ENCODE measurements at regions not wholly inside any gene's neighbourhood (a gene's known extent, or its start where the extent isn't known, plus 50 kb on each side); places are given as distances from the start of the nearest gene placed in this dataset.
"Not testable (repeated sequence)": the region's sequence is repeated elsewhere in the genome, so short reads cannot be mapped to it uniquely, and the experiment has no call there.

DNA sequence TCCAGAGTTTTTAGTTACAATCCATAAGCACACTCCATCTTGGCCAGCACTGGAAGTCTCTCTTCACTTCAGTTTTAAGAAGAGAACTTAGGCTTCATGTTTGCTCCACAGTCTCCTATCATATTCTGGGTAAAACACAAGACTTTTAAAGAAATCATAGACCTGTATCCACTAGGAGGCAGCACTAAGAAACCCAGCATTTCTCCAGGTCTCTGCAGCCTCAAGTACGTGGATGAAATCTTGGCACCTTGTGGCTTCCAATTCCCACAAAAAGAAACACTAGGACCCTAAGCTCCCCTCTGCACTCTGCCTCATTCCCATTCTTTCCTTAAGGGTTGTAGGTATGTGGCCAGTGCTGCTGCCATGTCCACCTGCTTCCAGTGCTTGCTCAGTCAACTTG is 367.3 kb upstream of the CASK start:
- Histone ChIP-seq H4K20me1 (ENCODE audit: insufficient read depth, low read length) (no peaks in the 10 kb centered on the region), H2AFZ (ENCODE audit: low read length) (no peak overlapping the region; the same call in 1 of the 2 replicates), H3K4me1 (ENCODE audit: insufficient read depth, low read length, severe bottlenecking) (peaks cover 6% of the 10 kb centered on the region), H3F3A (ENCODE audit: insufficient read depth, low read length) (no peaks in the 10 kb centered on the region), H3K4me3 (ENCODE audit: low read depth, low read length, poor library complexity, severe bottlenecking) (no peak overlapping the region), H3K9me2 (ENCODE audit: low read depth, low read length) (no peaks in the 10 kb centered on the region), H3K9ac (ENCODE audit: low read length) (no peak overlapping the region), H3K27me3 (ENCODE audit: insufficient read depth, low read length) (no peaks in the 10 kb centered on the region), H3K79me2 (ENCODE audit: insufficient read depth, low read length) (no peaks in the 10 kb centered on the region), H3K4me2 (ENCODE audit: low read length) (no peak overlapping the region), H3K27ac (ENCODE audit: low read depth, low read length, poor library complexity, severe bottlenecking) (no peak overlapping the region), H3K9me3 (ENCODE audit: low read length) (no peaks in the 10 kb centered on the region), H3K36me3 (ENCODE audit: insufficient read depth, low read length) (no peaks in the 10 kb centered on the region)
- TF ChIP-seq EZH2 (IDR thresholded peaks at IDR 0.05; ENCODE audit: borderline replicate concordance, low read length) = no peak
- TF ChIP-seq, protein P1, sequence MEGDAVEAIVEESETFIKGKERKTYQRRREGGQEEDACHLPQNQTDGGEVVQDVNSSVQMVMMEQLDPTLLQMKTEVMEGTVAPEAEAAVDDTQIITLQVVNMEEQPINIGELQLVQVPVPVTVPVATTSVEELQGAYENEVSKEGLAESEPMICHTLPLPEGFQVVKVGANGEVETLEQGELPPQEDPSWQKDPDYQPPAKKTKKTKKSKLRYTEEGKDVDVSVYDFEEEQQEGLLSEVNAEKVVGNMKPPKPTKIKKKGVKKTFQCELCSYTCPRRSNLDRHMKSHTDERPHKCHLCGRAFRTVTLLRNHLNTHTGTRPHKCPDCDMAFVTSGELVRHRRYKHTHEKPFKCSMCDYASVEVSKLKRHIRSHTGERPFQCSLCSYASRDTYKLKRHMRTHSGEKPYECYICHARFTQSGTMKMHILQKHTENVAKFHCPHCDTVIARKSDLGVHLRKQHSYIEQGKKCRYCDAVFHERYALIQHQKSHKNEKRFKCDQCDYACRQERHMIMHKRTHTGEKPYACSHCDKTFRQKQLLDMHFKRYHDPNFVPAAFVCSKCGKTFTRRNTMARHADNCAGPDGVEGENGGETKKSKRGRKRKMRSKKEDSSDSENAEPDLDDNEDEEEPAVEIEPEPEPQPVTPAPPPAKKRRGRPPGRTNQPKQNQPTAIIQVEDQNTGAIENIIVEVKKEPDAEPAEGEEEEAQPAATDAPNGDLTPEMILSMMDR (IDR thresholded peaks at IDR 0.05; ENCODE audit: low read length) = peak; percentile 45; the same call in 1 of the 2 replicates

- Histone ChIP-seq H2AFZ (ENCODE audit: low read length) (no peak overlapping the region; the same call in 1 of the 2 replicates), H3K79me2 (ENCODE audit: insufficient read depth, low read length) (no peaks in the 10 kb centered on the region), H3K9ac (ENCODE audit: low read length) (no peak overlapping the region), H3K9me2 (ENCODE audit: low read depth, low read length) (no peaks in the 10 kb centered on the region), H3K4me1 (ENCODE audit: insufficient read depth, low read length, severe bottlenecking) (peaks cover 6% of the 10 kb centered on the region), H3K4me2 (ENCODE audit: low read length) (no peak overlapping the region), H3F3A (ENCODE audit: insufficient read depth, low read length) (no peaks in the 10 kb centered on the region), H3K27me3 (ENCODE audit: insufficient read depth, low read length) (no peaks in the 10 kb centered on the region), H3K27ac (ENCODE audit: low read depth, low read length, poor library complexity, severe bottlenecking) (no peak overlapping the region), H3K9me3 (ENCODE audit: low read length) (no peaks in the 10 kb centered on the region), H4K20me1 (ENCODE audit: insufficient read depth, low read length) (no peaks in the 10 kb centered on the region), H3K36me3 (ENCODE audit: insufficient read depth, low read length) (no peaks in the 10 kb centered on the region), H3K4me3 (ENCODE audit: low read depth, low read length, poor library complexity, severe bottlenecking) (no peak overlapping the region)
- TF ChIP-seq EZH2 (IDR thresholded peaks at IDR 0.05; ENCODE audit: borderline replicate concordance, low read length) = no peak
- TF ChIP-seq, protein P1 (IDR thresholded peaks at IDR 0.05; ENCODE audit: low read length) = no peak
These were observed 366.4 kb upstream of the CASK start for GRCh38 chrX:42289492-42290385.

GRCh38 chrX:42285681-42286080 is 362.3 kb upstream of the CASK start:
- H2AFZ ChIP-seq (ENCODE audit: low read length); H3K9me2 ChIP-seq (ENCODE audit: low read depth, low read length); H3K4me1 ChIP-seq (ENCODE audit: insufficient read depth, low read length, severe bottlenecking); H3F3A ChIP-seq (ENCODE audit: insufficient read depth, low read length); H3K36me3 ChIP-seq (ENCODE audit: insufficient read depth, low read length); H4K20me1 ChIP-seq (ENCODE audit: insufficient read depth, low read length); H3K4me2 ChIP-seq (ENCODE audit: low read length); H3K4me3 ChIP-seq (ENCODE audit: low read depth, low read length, poor library complexity, severe bottlenecking); H3K9me3 ChIP-seq (ENCODE audit: low read length); H3K9ac ChIP-seq (ENCODE audit: low read length); H3K27me3 ChIP-seq (ENCODE audit: insufficient read depth, low read length); H3K79me2 ChIP-seq (ENCODE audit: insufficient read depth, low read length); H3K27ac ChIP-seq (ENCODE audit: low read depth, low read length, poor library complexity, severe bottlenecking): not testable (repeated sequence)

Measured in OCI-LY1 (cell line).